GM12892 (cell line): ENCODE measurements at regions not wholly inside any gene's neighbourhood (a gene's known extent, or its start where the extent isn't known, plus 50 kb on each side); places are given as distances from the start of the nearest gene placed in this dataset.

Experiments
- DNase-seq: peaks from one replicate; pipeline ENCODE4 v3.0.0; 2011; ENCODE audit not compliant: insufficient read length
- FAIRE-seq: peaks from 2 replicates; lab custom pipeline; 2011; peaks lifted over from hg19 to GRCh38; lab: Jason Lieb, UNC
- POLR2A ChIP-seq: IDR thresholded peaks from 2 replicates; pipeline ENCODE4 v1.6.1; 2011; ENCODE audit warnings: low read depth, low read length, control low read depth
- POLR2AphosphoS5 ChIP-seq: IDR thresholded peaks from 2 replicates; pipeline ENCODE4 v1.6.1; 2011; ENCODE audit warnings: low read depth, low read length, control low read depth
- TAF1 ChIP-seq: IDR thresholded peaks from 2 replicates; pipeline ENCODE4 v1.6.1; 2011; ENCODE audit warnings: low read depth, mild to moderate bottlenecking, control low read depth, low read length, borderline replicate concordance

GRCh38 chr5:96340357-96340756 lies 92.7 kb downstream of the PCSK1 start:
- TF ChIP-seq TAF1: no peak
- no peak for TF ChIP-seq POLR2A
- no peak for TF ChIP-seq POLR2AphosphoS5
- FAIRE-seq (no peak), DNase-seq (no peak)

- TF ChIP-seq POLR2A (no peak), POLR2AphosphoS5 (no peak), TAF1 (no peak)
- FAIRE-seq (no peak), DNase-seq (no peak)
These were observed 93.2 kb downstream of the PCSK1 start for GRCh38 chr5:96339862-96340261.

- DNase-seq: no peak
These were observed 94.2 kb downstream of the PCSK1 start for GRCh38 chr5:96338624-96339415.

GRCh38 chr5:96338091-96338490 lies 95.0 kb downstream of the PCSK1 start:
- no peak for DNase-seq
- no peak for FAIRE-seq
- TF ChIP-seq POLR2AphosphoS5: no peak
- TF ChIP-seq TAF1: no peak
- no peak for TF ChIP-seq POLR2A

More at GRCh38 chr5:96338624-96339415, 94.2 kb downstream of the PCSK1 start:
- FAIRE-seq: peak; percentile 9
- no peak for TF ChIP-seq POLR2A
- TF ChIP-seq TAF1: no peak
- no peak for TF ChIP-seq POLR2AphosphoS5

GRCh38 chr5:96337048-96337781 lies 95.8 kb downstream of the PCSK1 start:
- no peak for FAIRE-seq
- DNase-seq: no peak
- no peak for TF ChIP-seq TAF1
- TF ChIP-seq POLR2AphosphoS5: no peak
- TF ChIP-seq POLR2A: no peak

- DNase-seq (no peak), FAIRE-seq (peak; percentile 86)
- TF ChIP-seq TAF1: no peak
- TF ChIP-seq POLR2AphosphoS5: no peak
- TF ChIP-seq POLR2A: no peak
These were observed 96.6 kb downstream of the PCSK1 start for GRCh38 chr5:96336351-96336985.

- TF ChIP-seq POLR2AphosphoS5: no peak
- no peak for TF ChIP-seq TAF1
- no peak for TF ChIP-seq POLR2A
- DNase-seq (no peak), FAIRE-seq (no peak)
These were observed 97.2 kb downstream of the PCSK1 start for GRCh38 chr5:96335873-96336272.

GRCh38 chr5:96333391-96333790 lies 99.7 kb downstream of the PCSK1 start:
- no peak for FAIRE-seq
- no peak for DNase-seq
- TF ChIP-seq POLR2AphosphoS5 (no peak), TAF1 (no peak), POLR2A (no peak)

- no peak for TF ChIP-seq POLR2AphosphoS5
- no peak for TF ChIP-seq TAF1
- TF ChIP-seq POLR2A: no peak
- DNase-seq: no peak
- FAIRE-seq: no peak
These were observed 100.3 kb downstream of the PCSK1 start for GRCh38 chr5:96332535-96333366.

GRCh38 chr5:96331681-96332361 lies 101.2 kb downstream of the PCSK1 start:
- FAIRE-seq: no peak

More at GRCh38 chr5:96331681-96332361, 101.2 kb downstream of the PCSK1 start:
- no peak for DNase-seq
- TF ChIP-seq POLR2A: no peak
- TF ChIP-seq TAF1: no peak
- no peak for TF ChIP-seq POLR2AphosphoS5
